Cardiac fibroblast (primary cell): ENCODE measurements at regions not wholly inside any gene's neighbourhood (a gene's known extent, or its start where the extent isn't known, plus 50 kb on each side); places are given as distances from the start of the nearest gene placed in this dataset.

Experiments
- DNase-seq, 2 donors: peaks; one replicate each; pipeline versions ENCODE4 v3.0.0 to v3.0.0-alpha.2; 2010; ENCODE audit warnings: low read depth in 2 of 2
- H3K4me3 ChIP-seq, 2 donors: replicated peaks in 1 of 2; 1 replicate in 1 of 2; 2 replicates in 1 of 2; pipeline ENCODE4 v1.5.1; 2011; ENCODE audit warnings: low read depth in 2 of 2, low read length in 2 of 2, mild to moderate bottlenecking in 2 of 2, moderate library complexity in 1 of 2
- CTCF ChIP-seq: IDR thresholded peaks from one replicate; pipeline ENCODE4 v1.5.1; 2011; ENCODE audit warnings: low read depth, mild to moderate bottlenecking, low read length, inconsistent platforms

GRCh38 chr5:63697811-63698210, 264.4 kb downstream of the HTR1A start:
- DNase-seq: no peak
- H3K4me3 ChIP-seq: no peak overlapping the region
- TF ChIP-seq CTCF: no peak

GRCh38 chr5:63690546-63690945, 271.7 kb downstream of the HTR1A start:
- DNase-seq: no peak
- no peak for TF ChIP-seq CTCF
- no peak overlapping the region for H3K4me3 ChIP-seq

GRCh38 chr5:63687854-63688516, 274.3 kb downstream of the HTR1A start:
- DNase-seq: no peak
- TF ChIP-seq CTCF: no peak
- no peak overlapping the region for H3K4me3 ChIP-seq

- TF ChIP-seq CTCF: no peak
- no peak for DNase-seq
These were observed 275.3 kb downstream of the HTR1A start for GRCh38 chr5:63686938-63687337.

GRCh38 chr5:63686181-63686580, 276.1 kb downstream of the HTR1A start:
- TF ChIP-seq CTCF: no peak
- no peak overlapping the region for H3K4me3 ChIP-seq

More at GRCh38 chr5:63686938-63687337, 275.3 kb downstream of the HTR1A start:
- no peak overlapping the region for H3K4me3 ChIP-seq

GRCh38 chr5:63685454-63685853, 276.8 kb downstream of the HTR1A start:
- no peak for TF ChIP-seq CTCF
- no peak overlapping the region for H3K4me3 ChIP-seq
- DNase-seq: no peak

More at GRCh38 chr5:63686181-63686580, 276.1 kb downstream of the HTR1A start:
- DNase-seq: no peak

- no peak for TF ChIP-seq CTCF
- no peak for DNase-seq
- H3K4me3 ChIP-seq: no peak overlapping the region
These were observed 287.4 kb downstream of the HTR1A start for GRCh38 chr5:63674881-63675280.
